HG02885 (cell line): ENCODE measurements at regions not wholly inside any gene's neighbourhood (a gene's known extent, or its start where the extent isn't known, plus 50 kb on each side); places are given as distances from the start of the nearest gene placed in this dataset.

Source experiments
- ATAC-seq: cut with Tn5 transposase; IDR thresholded peaks from one replicate; pipeline ENCODE4 v1.9.1; 2021; ENCODE audit warnings: mild to moderate bottlenecking; ENCODE audit not compliant: unreplicated experiment, poor library complexity

GRCh38 chr5:113789769-113790168 lies 276.3 kb downstream of the YTHDC2 start:
- no peak for ATAC-seq

- ATAC-seq = no peak
These were observed 279.3 kb downstream of the YTHDC2 start for GRCh38 chr5:113792806-113793205.

- ATAC-seq = no peak
These were observed 281.5 kb downstream of the YTHDC2 start for GRCh38 chr5:113794981-113795380.

- ATAC-seq = no peak
These were observed 287.2 kb downstream of the YTHDC2 start for GRCh38 chr5:113800686-113801085.

- ATAC-seq = no peak
These were observed 290.8 kb downstream of the YTHDC2 start for GRCh38 chr5:113804264-113804663.

GRCh38 chr5:113804943-113805342 lies 291.4 kb downstream of the YTHDC2 start:
- ATAC-seq = no peak

- no peak for ATAC-seq
These were observed 292.8 kb downstream of the YTHDC2 start for GRCh38 chr5:113806250-113806649.

GRCh38 chr5:113806904-113807303 lies 293.4 kb downstream of the YTHDC2 start:
- no peak for ATAC-seq

- ATAC-seq = no peak
These were observed 294.0 kb downstream of the YTHDC2 start for GRCh38 chr5:113807427-113807991.

- no peak for ATAC-seq
These were observed 295.5 kb downstream of the YTHDC2 start for GRCh38 chr5:113808956-113809355.

GRCh38 chr5:113809626-113810025 lies 296.1 kb downstream of the YTHDC2 start:
- ATAC-seq = no peak

- no peak for ATAC-seq
These were observed 300.0 kb downstream of the YTHDC2 start for GRCh38 chr5:113813466-113813865.

GRCh38 chr5:113817683-113818082 lies 304.2 kb downstream of the YTHDC2 start:
- ATAC-seq = no peak

GRCh38 chr5:113823696-113824095 lies 310.2 kb downstream of the YTHDC2 start:
- ATAC-seq = no peak

GRCh38 chr5:113824307-113824706 lies 310.8 kb downstream of the YTHDC2 start:
- no peak for ATAC-seq

- ATAC-seq = no peak
These were observed 311.7 kb downstream of the YTHDC2 start for GRCh38 chr5:113825176-113825575.

- no peak for ATAC-seq
These were observed 333.4 kb downstream of the YTHDC2 start for GRCh38 chr5:113846941-113847340.

- ATAC-seq = no peak
These were observed 350.9 kb downstream of the YTHDC2 start for GRCh38 chr5:113864437-113864836.

GRCh38 chr5:113866763-113867162 lies 353.3 kb downstream of the YTHDC2 start:
- ATAC-seq = no peak

- ATAC-seq = no peak
These were observed 356.1 kb downstream of the YTHDC2 start for GRCh38 chr5:113869611-113870010.

GRCh38 chr5:113871972-113872371 lies 358.5 kb downstream of the YTHDC2 start:
- ATAC-seq = no peak

GRCh38 chr5:113875096-113875495 lies 361.6 kb downstream of the YTHDC2 start:
- ATAC-seq = no peak

- ATAC-seq = no peak
These were observed 378.0 kb downstream of the YTHDC2 start for GRCh38 chr5:113891491-113891890.
